Ascending aorta (tissue), 2 donors: ENCODE measurements at regions not wholly inside any gene's neighbourhood (a gene's known extent, or its start where the extent isn't known, plus 50 kb on each side); places are given as distances from the start of the nearest gene placed in this dataset.

Experiments
- DNase-seq, 2 donors: peaks; one replicate each; pipeline ENCODE4 v3.0.0-alpha.2; 2019; ENCODE audit warnings: low spot score in 2 of 2
- H3K27ac ChIP-seq, 2 donors: fragments of 200-600 bp; sonication (generic); one replicate each; pipeline ENCODE4 v1.5.1; 2016 to 2017; ENCODE audit warnings: mild to moderate bottlenecking in 1 of 2
- H3K27me3 ChIP-seq: fragments of 200-600 bp; sonication (generic); one replicate; pipeline ENCODE4 v1.5.1; 2017
- H3K36me3 ChIP-seq, 2 donors: fragments of 200-600 bp; sonication (generic); one replicate each; pipeline ENCODE4 v1.5.1; 2016
- H3K4me1 ChIP-seq, 2 donors: fragments of 200-600 bp; sonication (generic); one replicate each; pipeline ENCODE4 v1.5.1; 2016 to 2017; ENCODE audit warnings: mild to moderate bottlenecking in 1 of 2
- H3K4me3 ChIP-seq, 2 donors: fragments of 200-600 bp; sonication (generic); one replicate each; pipeline ENCODE4 v1.5.1; 2016 to 2017; ENCODE audit warnings: mild to moderate bottlenecking in 1 of 2
- H3K9me3 ChIP-seq, 2 donors: fragments of 200-600 bp; sonication (generic); one replicate each; pipeline ENCODE4 v1.5.1; 2016
- CTCF ChIP-seq, 3 experiments: fragments of 200-600 bp in 2 of 3; fragments of 450-650 bp in 1 of 3; sonication (generic) in 2 of 3; IDR thresholded peaks; one replicate each; pipeline ENCODE4 v1.5.1; 2016 to 2019; ENCODE audit warnings: antibody characterized with exemption in 3 of 3, mild to moderate bottlenecking in 1 of 3, moderate library complexity in 1 of 3
- intact Hi-C: fragments of 100-400 bp; cut with DNase I; formaldehyde crosslinking; loops from one replicate; pipeline ENCODE4 v1.15.1; 2023

GRCh38 chr9:2958219-2958618, 114.3 kb upstream of the PUM3 start:
- Histone ChIP-seq H3K27me3 (no peaks in the 10 kb centered on the region), H3K27ac (no peak overlapping the region), H3K36me3 (no peaks in the 10 kb centered on the region), H3K4me1 (no peaks in the 10 kb centered on the region), H3K9me3 (no peaks in the 10 kb centered on the region), H3K4me3 (no peak overlapping the region)
- TF ChIP-seq CTCF (IDR thresholded peaks at IDR 0.05) = no peak
- intact Hi-C loops = no loop called here
- DNase-seq = no peak

- no peaks in the 10 kb centered on the region for H3K36me3 ChIP-seq
- no peaks in the 10 kb centered on the region for H3K27me3 ChIP-seq
- no peaks in the 10 kb centered on the region for H3K4me1 ChIP-seq
- H3K27ac ChIP-seq = no peak overlapping the region
- no peak for TF ChIP-seq CTCF (IDR thresholded peaks at IDR 0.05)
- H3K4me3 ChIP-seq = no peak overlapping the region
- intact Hi-C loops = no loop called here
- no peaks in the 10 kb centered on the region for H3K9me3 ChIP-seq
- no peak for DNase-seq
Observed at GRCh38 chr9:2957656-2958200, 113.8 kb upstream of the PUM3 start.

- intact Hi-C loops = no loop called here
- no peaks in the 10 kb centered on the region for H3K27me3 ChIP-seq
- no peaks in the 10 kb centered on the region for H3K4me1 ChIP-seq
- TF ChIP-seq CTCF (IDR thresholded peaks at IDR 0.05) = no peak
- H3K4me3 ChIP-seq = no peak overlapping the region
- no peak overlapping the region for H3K27ac ChIP-seq
- DNase-seq = no peak
- no peaks in the 10 kb centered on the region for H3K9me3 ChIP-seq
- H3K36me3 ChIP-seq = no peaks in the 10 kb centered on the region
Observed at GRCh38 chr9:2955575-2955974, 111.7 kb upstream of the PUM3 start.

- intact Hi-C loops = no loop called here
- Histone ChIP-seq H3K27ac (no peak overlapping the region), H3K36me3 (no peaks in the 10 kb centered on the region), H3K27me3 (no peaks in the 10 kb centered on the region), H3K4me1 (no peaks in the 10 kb centered on the region), H3K4me3 (no peak overlapping the region), H3K9me3 (no peaks in the 10 kb centered on the region)
- TF ChIP-seq CTCF (IDR thresholded peaks at IDR 0.05) = no peak
- DNase-seq = no peak
Observed at GRCh38 chr9:2939368-2939767, 95.5 kb upstream of the PUM3 start.

GRCh38 chr9:2936221-2936620, 92.3 kb upstream of the PUM3 start:
- intact Hi-C loops = no loop called here
- H3K27ac ChIP-seq = no peak overlapping the region
- no peaks in the 10 kb centered on the region for H3K27me3 ChIP-seq
- no peaks in the 10 kb centered on the region for H3K4me1 ChIP-seq
- no peaks in the 10 kb centered on the region for H3K36me3 ChIP-seq
- no peak for TF ChIP-seq CTCF (IDR thresholded peaks at IDR 0.05)
- no peak overlapping the region for H3K4me3 ChIP-seq
- no peaks in the 10 kb centered on the region for H3K9me3 ChIP-seq
- no peak for DNase-seq

- Histone ChIP-seq H3K4me1 (no peaks in the 10 kb centered on the region), H3K27me3 (no peaks in the 10 kb centered on the region), H3K36me3 (no peaks in the 10 kb centered on the region), H3K27ac (no peak overlapping the region), H3K4me3 (no peak overlapping the region), H3K9me3 (no peaks in the 10 kb centered on the region)
- intact Hi-C loops = no loop called here
- DNase-seq = no peak
- no peak for TF ChIP-seq CTCF (IDR thresholded peaks at IDR 0.05)
Observed at GRCh38 chr9:2934883-2935282, 91.0 kb upstream of the PUM3 start.
